Naive B cell (primary cell): ENCODE measurements at regions not wholly inside any gene's neighbourhood (a gene's known extent, or its start where the extent isn't known, plus 50 kb on each side); places are given as distances from the start of the nearest gene placed in this dataset.
A peak's percentile ranks its signal among the peaks of the same experiment; 100 is the strongest.
"Not testable (repeated sequence)": the region's sequence is repeated elsewhere in the genome, so short reads cannot be mapped to it uniquely, and the experiment has no call there.

Source experiments
- ATAC-seq, 2 donors: fragments of 150-1000 bp; cut with Tn5 transposase; 2 replicates each; pipeline ENCODE4 v1.10.0; 2021; ENCODE audit warnings: low read depth in 2 of 2, mild to moderate bottlenecking in 2 of 2, moderate library complexity in 2 of 2
- DNase-seq: peaks from one replicate; pipeline ENCODE4 v3.0.0; 2022
- H3K27ac Mint-ChIP-seq, 6 donors: one replicate each; pipeline ENCODE4 v1.8.0; 2020 to 2022; ENCODE audit warnings: mild to moderate bottlenecking in 6 of 6, mixed read lengths in 6 of 6, moderate library complexity in 5 of 6, inconsistent platforms in 2 of 6
- H3K27me3 Mint-ChIP-seq, 3 donors: one replicate each; pipeline ENCODE4 v1.8.0; 2021 to 2022; ENCODE audit warnings: mixed read lengths in 3 of 3, mild to moderate bottlenecking in 1 of 3
- H3K36me3 Mint-ChIP-seq, 2 donors: one replicate each; pipeline ENCODE4 v1.8.0; 2020 to 2022; ENCODE audit warnings: mixed read lengths in 2 of 2, inconsistent platforms in 1 of 2, mild to moderate bottlenecking in 1 of 2
- H3K4me1 Mint-ChIP-seq, 3 donors: one replicate each; pipeline ENCODE4 v1.8.0; 2020 to 2022; ENCODE audit warnings: mixed read lengths in 3 of 3, inconsistent platforms in 1 of 3, mild to moderate bottlenecking in 1 of 3, moderate library complexity in 1 of 3
- H3K4me3 Mint-ChIP-seq, 8 donors: one replicate each; pipeline ENCODE4 v1.8.0; 2020 to 2022; ENCODE audit warnings: mild to moderate bottlenecking in 8 of 8, mixed read lengths in 8 of 8, moderate library complexity in 8 of 8, inconsistent platforms in 2 of 8
- H3K9me3 Mint-ChIP-seq, 7 donors: one replicate each; pipeline ENCODE4 v1.8.0; 2020 to 2022; ENCODE audit warnings: mixed read lengths in 7 of 7, mild to moderate bottlenecking in 5 of 7, inconsistent platforms in 2 of 7, moderate library complexity in 1 of 7

DNA sequence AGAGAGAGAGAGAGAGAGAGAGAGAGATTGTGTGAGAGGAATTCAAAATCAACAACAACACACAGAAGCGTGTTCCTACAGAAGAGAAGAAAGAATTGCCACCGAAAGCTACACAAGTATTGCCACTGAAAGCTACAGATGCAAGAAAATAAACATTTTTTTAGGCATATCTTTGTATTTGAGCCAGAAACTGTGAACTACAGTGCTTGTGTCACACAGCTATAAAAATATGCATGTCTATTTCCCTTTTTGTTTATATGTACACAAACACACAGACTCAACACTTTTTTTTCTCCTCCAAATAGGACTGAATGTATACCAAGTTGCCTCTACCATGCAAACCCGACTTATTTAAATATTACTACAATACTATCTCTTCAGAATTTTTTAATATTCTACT, 290.4 kb downstream of the SLITRK5 start:
- H3K36me3 Mint-ChIP-seq, result no peaks in the 10 kb centered on the region
- ATAC-seq, result no peak
- H3K9me3 Mint-ChIP-seq, result peaks cover 0 to 3% (median 0%) of the 10 kb centered on the region in 7 donors
- H3K27me3 Mint-ChIP-seq, result no peaks in the 10 kb centered on the region
- no peak for DNase-seq
- no peak overlapping the region for H3K27ac Mint-ChIP-seq
- H3K4me3 Mint-ChIP-seq, result no peak overlapping the region
- no peaks in the 10 kb centered on the region for H3K4me1 Mint-ChIP-seq

DNA sequence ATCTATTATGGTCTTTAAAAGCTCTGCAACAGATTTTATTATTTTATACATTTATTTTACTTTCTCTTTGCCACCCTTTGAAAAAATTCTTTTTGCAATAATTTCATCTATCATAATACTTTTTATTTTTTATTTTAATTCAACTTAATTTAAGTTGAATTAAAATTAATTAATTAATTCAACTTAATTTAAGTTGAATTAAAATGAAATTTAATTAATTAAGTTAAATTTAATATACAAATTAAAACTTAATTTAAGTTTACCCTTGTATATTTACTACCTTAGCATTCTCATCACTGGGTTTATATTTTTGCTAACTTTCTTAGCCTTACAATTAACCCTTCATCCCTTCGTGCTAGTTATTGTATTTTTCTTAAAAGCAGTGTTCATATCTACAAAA, 301.4 kb downstream of the SLITRK5 start:
- Mint-ChIP-seq H3K36me3 (no peaks in the 10 kb centered on the region), H3K9me3 (peaks cover 0 to 1% (median 0%) of the 10 kb centered on the region in 7 donors), H3K4me1 (no peaks in the 10 kb centered on the region), H3K4me3 (no peak overlapping the region), H3K27me3 (no peaks in the 10 kb centered on the region), H3K27ac (no peak overlapping the region)
- no peak for ATAC-seq
- no peak for DNase-seq

- no peak overlapping the region for H3K27ac Mint-ChIP-seq
- H3K4me3 Mint-ChIP-seq, result no peak overlapping the region
- H3K4me1 Mint-ChIP-seq, result no peaks in the 10 kb centered on the region
- ATAC-seq (no peak), DNase-seq (no peak)
- H3K9me3 Mint-ChIP-seq, result peaks cover 0 to 3% (median 0%) of the 10 kb centered on the region in 7 donors
- no peaks in the 10 kb centered on the region for H3K27me3 Mint-ChIP-seq
- H3K36me3 Mint-ChIP-seq, result no peaks in the 10 kb centered on the region
Measured at GRCh38 chr13:87975035-87975434, 303.9 kb downstream of the SLITRK5 start.

DNA sequence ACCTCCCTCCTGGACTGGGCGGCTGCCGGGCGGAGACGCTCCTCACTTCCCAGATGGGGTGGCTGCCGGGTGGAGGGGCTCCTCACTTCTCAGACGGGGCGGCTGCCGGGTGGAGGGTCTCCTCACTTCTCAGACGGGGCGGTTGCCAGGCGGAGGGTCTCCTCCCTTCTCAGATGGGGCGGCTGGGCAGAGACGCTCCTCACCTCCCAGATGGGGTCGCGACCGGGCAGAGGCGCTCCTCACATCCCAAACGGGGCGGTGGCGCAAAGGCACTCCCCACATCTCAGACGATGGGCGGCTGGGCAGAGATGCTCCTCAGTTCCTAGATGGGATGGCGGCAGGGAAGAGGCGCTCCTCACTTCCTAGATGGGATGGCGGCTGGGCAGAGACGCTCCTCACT, 305.5 kb downstream of the SLITRK5 start:
- not testable (repeated sequence) for H3K9me3 Mint-ChIP-seq, H3K36me3 Mint-ChIP-seq, H3K27ac Mint-ChIP-seq, H3K4me3 Mint-ChIP-seq, ATAC-seq, H3K27me3 Mint-ChIP-seq, DNase-seq, H3K4me1 Mint-ChIP-seq

GRCh38 chr13:87981416-87981815, 310.2 kb downstream of the SLITRK5 start:
- Mint-ChIP-seq H3K4me1 (no peaks in the 10 kb centered on the region), H3K4me3 (no peak overlapping the region), H3K27me3 (no peaks in the 10 kb centered on the region), H3K9me3 (peaks cover 0 to 2% (median 0%) of the 10 kb centered on the region in 7 donors), H3K36me3 (no peaks in the 10 kb centered on the region), H3K27ac (no peak overlapping the region)
- DNase-seq, result no peak
- ATAC-seq, result no peak

GRCh38 chr13:87982400-87982799, 311.2 kb downstream of the SLITRK5 start:
- H3K27me3 Mint-ChIP-seq, result no peaks in the 10 kb centered on the region
- no peaks in the 10 kb centered on the region for H3K4me1 Mint-ChIP-seq
- H3K36me3 Mint-ChIP-seq, result no peaks in the 10 kb centered on the region
- no peak overlapping the region for H3K4me3 Mint-ChIP-seq
- DNase-seq, result no peak
- H3K27ac Mint-ChIP-seq, result no peak overlapping the region
- peaks cover 0 to 2% (median 0%) of the 10 kb centered on the region in 7 donors for H3K9me3 Mint-ChIP-seq
- ATAC-seq, result no peak

- ATAC-seq (no peak), DNase-seq (no peak)
- Mint-ChIP-seq H3K27me3 (no peaks in the 10 kb centered on the region), H3K4me3 (no peak overlapping the region), H3K36me3 (no peaks in the 10 kb centered on the region), H3K27ac (no peak overlapping the region), H3K9me3 (no peaks in the 10 kb centered on the region), H3K4me1 (no peaks in the 10 kb centered on the region)
Measured at GRCh38 chr13:87986639-87987250, 315.6 kb downstream of the SLITRK5 start.

- ATAC-seq (no peak), DNase-seq (no peak)
- peaks cover 0 to 2% (median 0%) of the 10 kb centered on the region in 7 donors for H3K9me3 Mint-ChIP-seq
- no peaks in the 10 kb centered on the region for H3K36me3 Mint-ChIP-seq
- no peaks in the 10 kb centered on the region for H3K27me3 Mint-ChIP-seq
- H3K4me3 Mint-ChIP-seq, result no peak overlapping the region
- peaks cover 0 to 6% (median 0%) of the 10 kb centered on the region in 3 donors for H3K4me1 Mint-ChIP-seq
- peak overlapping the region in 1 of 6 donors; percentile 35 for H3K27ac Mint-ChIP-seq
Measured at GRCh38 chr13:87998081-87998480, 326.9 kb downstream of the SLITRK5 start.

- no peak for ATAC-seq
Measured at GRCh38 chr13:87999240-87999700, 328.1 kb downstream of the SLITRK5 start.

GRCh38 chr13:87999788-88000187, 328.6 kb downstream of the SLITRK5 start:
- DNase-seq (no peak), ATAC-seq (no peak)
- Mint-ChIP-seq H3K4me3 (no peak overlapping the region), H3K9me3 (peaks cover 0 to 2% (median 0%) of the 10 kb centered on the region in 7 donors), H3K4me1 (peaks cover 0 to 6% (median 0%) of the 10 kb centered on the region in 3 donors), H3K27me3 (no peaks in the 10 kb centered on the region), H3K27ac (no peak overlapping the region), H3K36me3 (no peaks in the 10 kb centered on the region)

More at GRCh38 chr13:87999240-87999700, 328.1 kb downstream of the SLITRK5 start:
- peaks cover 0 to 6% (median 0%) of the 10 kb centered on the region in 3 donors for H3K4me1 Mint-ChIP-seq
- H3K27me3 Mint-ChIP-seq, result no peaks in the 10 kb centered on the region
- H3K9me3 Mint-ChIP-seq, result peaks cover 0 to 2% (median 0%) of the 10 kb centered on the region in 7 donors
- H3K4me3 Mint-ChIP-seq, result peak overlapping the region in 1 of 8 donors; percentile 37
- no peak for DNase-seq
- no peaks in the 10 kb centered on the region for H3K36me3 Mint-ChIP-seq
- H3K27ac Mint-ChIP-seq, result no peak overlapping the region

DNA sequence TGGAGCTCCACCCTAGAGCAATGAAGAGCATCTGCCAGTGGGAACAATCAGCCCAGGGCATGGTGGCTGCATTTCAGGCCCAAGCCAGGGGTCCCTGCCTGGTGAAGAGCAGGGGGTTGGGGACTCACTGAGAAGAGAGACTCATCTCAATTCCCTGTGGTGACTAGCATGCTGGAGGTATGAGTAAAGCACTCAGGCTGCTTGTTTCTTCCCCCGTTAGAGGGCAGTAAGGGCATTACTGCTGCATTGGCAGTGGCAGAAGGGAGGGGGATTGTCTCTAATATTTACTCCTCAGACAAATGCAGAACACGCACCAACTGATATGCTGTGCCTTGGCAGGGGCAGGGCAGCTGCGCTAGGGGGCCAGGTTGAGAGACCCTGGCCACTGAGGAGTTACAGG, 329.1 kb downstream of the SLITRK5 start:
- Mint-ChIP-seq H3K27ac (peak overlapping the region in 1 of 6 donors; percentile 24), H3K36me3 (no peaks in the 10 kb centered on the region), H3K9me3 (peaks cover 0 to 2% (median 0%) of the 10 kb centered on the region in 7 donors), H3K4me3 (no peak overlapping the region), H3K27me3 (no peaks in the 10 kb centered on the region), H3K4me1 (peaks cover 0 to 6% (median 0%) of the 10 kb centered on the region in 3 donors)
- ATAC-seq (no peak), DNase-seq (no peak)

DNA sequence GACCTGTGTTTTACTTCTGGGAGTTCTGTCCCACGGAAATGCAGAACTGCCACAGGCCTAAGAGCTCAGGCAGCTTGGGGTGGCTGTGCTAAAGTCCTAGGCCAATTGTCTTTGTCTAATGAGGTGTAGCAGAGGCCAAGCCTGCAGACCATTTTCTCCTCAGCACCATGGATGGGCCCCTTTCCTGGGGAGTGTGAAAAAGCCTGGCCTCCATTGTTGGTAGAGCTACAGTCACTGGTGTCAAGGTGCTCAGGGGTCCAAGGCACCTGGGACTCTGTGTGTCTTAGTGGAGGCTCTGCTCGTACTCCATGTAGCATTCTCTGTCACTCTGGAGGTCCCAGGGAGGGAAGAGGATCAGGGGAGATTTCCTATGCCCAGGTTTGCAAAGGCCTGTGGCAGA, 329.6 kb downstream of the SLITRK5 start:
- no peak overlapping the region for H3K27ac Mint-ChIP-seq
- no peak overlapping the region for H3K4me3 Mint-ChIP-seq
- H3K9me3 Mint-ChIP-seq, result peaks cover 0 to 2% (median 0%) of the 10 kb centered on the region in 7 donors
- DNase-seq (no peak), ATAC-seq (no peak)
- H3K4me1 Mint-ChIP-seq, result peaks cover 0 to 6% (median 0%) of the 10 kb centered on the region in 3 donors
- no peaks in the 10 kb centered on the region for H3K36me3 Mint-ChIP-seq
- H3K27me3 Mint-ChIP-seq, result no peaks in the 10 kb centered on the region

- peaks cover 0 to under 1% (median 0%) of the 10 kb centered on the region in 3 donors for H3K4me1 Mint-ChIP-seq
- ATAC-seq (no peak), DNase-seq (no peak)
- H3K27me3 Mint-ChIP-seq, result no peaks in the 10 kb centered on the region
- no peaks in the 10 kb centered on the region for H3K36me3 Mint-ChIP-seq
- H3K4me3 Mint-ChIP-seq, result no peak overlapping the region
- H3K27ac Mint-ChIP-seq, result no peak overlapping the region
- no peaks in the 10 kb centered on the region for H3K9me3 Mint-ChIP-seq
Measured at GRCh38 chr13:88005188-88005587, 334.0 kb downstream of the SLITRK5 start.

DNA sequence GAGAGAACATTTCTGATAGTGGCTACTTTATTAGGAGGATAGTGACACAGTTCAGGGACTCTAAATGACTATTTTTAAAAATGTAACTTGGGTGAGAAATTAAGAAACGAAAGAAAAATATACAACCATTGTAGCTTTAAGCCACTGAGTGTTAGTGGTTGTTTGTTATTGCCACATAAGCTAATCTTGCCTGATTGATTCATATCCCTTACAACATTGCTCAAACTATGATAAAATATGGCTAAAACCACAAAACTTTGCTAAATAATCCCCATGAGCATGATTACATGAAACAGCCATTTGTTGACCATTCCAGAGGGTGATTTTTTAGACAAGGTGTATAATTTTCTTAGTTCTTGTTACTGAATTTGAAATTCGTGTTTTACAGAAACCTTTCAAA, 343.4 kb downstream of the SLITRK5 start:
- no peak overlapping the region for H3K4me3 Mint-ChIP-seq
- H3K9me3 Mint-ChIP-seq, result peaks cover 0 to 9% (median 4%) of the 10 kb centered on the region in 7 donors
- H3K4me1 Mint-ChIP-seq, result no peaks in the 10 kb centered on the region
- no peak for ATAC-seq
- H3K27ac Mint-ChIP-seq, result no peak overlapping the region
- no peak for DNase-seq
- no peaks in the 10 kb centered on the region for H3K36me3 Mint-ChIP-seq
- H3K27me3 Mint-ChIP-seq, result no peaks in the 10 kb centered on the region
